ENCODE measurements at regions not wholly inside any gene's neighbourhood (a gene's known extent, or its start where the extent isn't known, plus 50 kb on each side); places are given as distances from the start of the nearest gene placed in this dataset.

- no peak for TF ChIP-seq CTCF (IDR thresholded peaks at IDR 0.05)
- no peak for TF ChIP-seq POLR2A (IDR thresholded peaks at IDR 0.05)
- TF ChIP-seq EP300 (IDR thresholded peaks at IDR 0.05) = no peak
Observed at GRCh38 chr13:84249463-84249862, 367.2 kb upstream of the SLITRK1 start.
